GM12873 (cell line): ENCODE measurements at regions not wholly inside any gene's neighbourhood (a gene's known extent, or its start where the extent isn't known, plus 50 kb on each side); places are given as distances from the start of the nearest gene placed in this dataset.

Source experiments
- TF ChIP-seq, protein P1 (sequence below): IDR thresholded peaks from 2 replicates; pipeline ENCODE4 v1.5.1; 2012; ENCODE audit warnings: low read depth, mild to moderate bottlenecking, moderate library complexity, low read length, control low read depth; ENCODE audit not compliant: insufficient read depth; ENCODE audit errors: missing control alignments

GRCh38 chr1:106027871-106028270 lies 1028.6 kb upstream of the PRMT6 start:
- TF ChIP-seq, protein P1, sequence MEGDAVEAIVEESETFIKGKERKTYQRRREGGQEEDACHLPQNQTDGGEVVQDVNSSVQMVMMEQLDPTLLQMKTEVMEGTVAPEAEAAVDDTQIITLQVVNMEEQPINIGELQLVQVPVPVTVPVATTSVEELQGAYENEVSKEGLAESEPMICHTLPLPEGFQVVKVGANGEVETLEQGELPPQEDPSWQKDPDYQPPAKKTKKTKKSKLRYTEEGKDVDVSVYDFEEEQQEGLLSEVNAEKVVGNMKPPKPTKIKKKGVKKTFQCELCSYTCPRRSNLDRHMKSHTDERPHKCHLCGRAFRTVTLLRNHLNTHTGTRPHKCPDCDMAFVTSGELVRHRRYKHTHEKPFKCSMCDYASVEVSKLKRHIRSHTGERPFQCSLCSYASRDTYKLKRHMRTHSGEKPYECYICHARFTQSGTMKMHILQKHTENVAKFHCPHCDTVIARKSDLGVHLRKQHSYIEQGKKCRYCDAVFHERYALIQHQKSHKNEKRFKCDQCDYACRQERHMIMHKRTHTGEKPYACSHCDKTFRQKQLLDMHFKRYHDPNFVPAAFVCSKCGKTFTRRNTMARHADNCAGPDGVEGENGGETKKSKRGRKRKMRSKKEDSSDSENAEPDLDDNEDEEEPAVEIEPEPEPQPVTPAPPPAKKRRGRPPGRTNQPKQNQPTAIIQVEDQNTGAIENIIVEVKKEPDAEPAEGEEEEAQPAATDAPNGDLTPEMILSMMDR: no peak

DNA sequence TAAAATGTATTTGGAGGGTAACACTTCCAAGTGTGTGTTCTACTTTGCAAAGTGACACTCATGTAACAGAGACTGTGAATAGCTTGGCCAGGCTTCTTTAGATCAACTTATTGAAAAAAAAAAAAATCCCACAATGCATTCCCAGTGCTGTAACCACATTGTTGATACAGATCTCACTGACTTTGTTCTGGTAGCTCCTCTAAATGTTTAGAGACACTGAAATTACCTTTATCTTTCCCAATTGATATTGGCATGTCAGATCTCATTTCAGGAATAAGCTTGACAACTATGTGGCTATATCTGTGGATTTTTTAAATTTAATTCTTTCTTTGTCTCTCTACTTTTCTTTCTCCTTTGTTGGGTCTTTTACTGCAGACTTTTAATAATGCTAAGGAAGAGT lies 1018.9 kb upstream of the PRMT6 start:
- TF ChIP-seq, protein P1: no peak

DNA sequence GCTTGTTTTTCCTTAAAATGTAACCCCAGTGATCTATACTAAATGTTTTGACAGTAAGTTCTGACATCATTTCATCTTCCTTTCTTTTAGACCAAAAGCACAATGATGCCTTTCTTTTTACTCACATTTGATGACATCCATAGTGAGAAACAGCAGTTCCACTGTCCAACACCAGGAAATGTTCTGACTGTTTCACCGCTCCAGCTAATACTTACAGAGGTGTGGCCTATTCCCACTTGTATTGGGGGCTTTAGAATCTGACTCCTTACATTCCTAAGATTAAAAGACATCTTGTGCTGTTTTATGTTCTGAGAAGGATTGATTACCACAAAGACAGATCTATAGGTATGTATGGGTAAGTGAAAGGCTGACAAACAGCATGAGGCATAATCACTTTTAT lies 1018.2 kb upstream of the PRMT6 start:
- TF ChIP-seq, protein P1: no peak

DNA sequence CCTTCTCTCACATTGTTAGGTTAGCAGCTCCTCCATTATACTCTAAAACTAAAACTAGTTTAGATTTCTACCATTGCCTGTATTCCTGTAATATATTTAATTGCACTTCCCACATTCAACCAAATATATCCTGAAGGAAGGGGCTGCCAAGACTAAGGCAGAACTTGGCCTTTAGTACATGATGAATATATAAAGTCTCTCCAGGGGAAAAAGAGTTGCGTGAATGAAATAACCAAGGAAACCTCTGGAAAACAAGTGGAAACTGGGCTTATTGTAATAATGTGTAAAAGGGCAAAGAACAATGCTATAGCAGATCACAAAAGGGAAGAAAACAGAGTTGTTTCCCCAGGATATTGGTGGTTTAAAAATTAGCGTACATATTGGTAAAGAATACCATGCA lies 1012.5 kb upstream of the PRMT6 start:
- TF ChIP-seq, protein P1: no peak

DNA sequence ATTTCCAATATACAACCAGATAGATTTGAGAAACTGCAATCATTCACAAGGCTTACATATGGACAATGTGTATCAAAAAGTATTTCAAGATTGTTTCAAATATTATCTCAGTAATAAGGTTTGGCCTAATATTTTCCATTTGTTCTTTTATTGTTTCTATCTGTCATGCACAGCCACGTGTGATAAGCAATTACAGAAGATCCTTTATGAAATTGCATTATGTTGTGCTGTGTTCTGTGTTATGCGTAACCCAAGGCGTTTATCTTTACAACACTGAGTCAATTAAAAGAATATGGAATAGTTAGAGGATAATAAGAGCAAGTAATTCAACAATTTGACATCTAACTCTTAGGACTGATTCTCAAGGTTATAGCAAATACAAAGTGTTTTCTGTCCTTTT lies 1009.3 kb upstream of the PRMT6 start:
- TF ChIP-seq, protein P1: no peak

- TF ChIP-seq, protein P1: no peak
Measured at GRCh38 chr1:106049595-106049994, 1006.9 kb upstream of the PRMT6 start.

GRCh38 chr1:106055855-106056254 lies 1000.6 kb upstream of the PRMT6 start:
- TF ChIP-seq, protein P1: no peak
